AG10803 (cell line): ENCODE measurements at regions not wholly inside any gene's neighbourhood (a gene's known extent, or its start where the extent isn't known, plus 50 kb on each side); places are given as distances from the start of the nearest gene placed in this dataset.

ENCODE experiments used
- DNase-seq: peaks from one replicate; pipeline ENCODE4 v3.0.0; 2010; ENCODE audit warnings: low read depth
- H3K4me3 ChIP-seq: 2 replicates; pipeline ENCODE4 v1.5.1; 2011; ENCODE audit warnings: mild to moderate bottlenecking, low read length, control low read depth
- TF ChIP-seq, protein P1 (sequence below): conservative IDR thresholded peaks from 2 replicates; pipeline ENCODE4 v1.5.1; 2011; ENCODE audit warnings: mild to moderate bottlenecking, low read length, control low read depth, inconsistent platforms

DNA sequence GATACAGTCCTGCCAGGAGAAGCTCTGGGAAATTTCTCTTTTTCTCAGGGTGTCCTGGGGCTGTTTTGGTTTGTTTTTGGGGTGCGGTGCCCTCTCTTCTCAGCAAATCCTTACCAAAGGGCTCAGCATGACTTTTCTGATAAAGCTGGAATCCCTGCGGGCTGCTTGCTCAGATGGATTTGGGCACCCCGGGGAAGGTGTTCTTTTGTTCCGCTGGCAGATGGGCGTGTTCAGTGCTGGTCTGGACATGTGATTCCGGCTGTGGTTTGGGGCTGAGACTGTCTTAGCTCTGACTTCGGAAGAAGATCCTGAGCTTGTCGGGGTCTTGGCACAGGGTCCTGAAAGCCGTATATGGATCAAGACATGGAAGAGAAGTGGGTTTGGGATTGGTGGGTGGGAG, 134.2 kb upstream of the SPRED2 start:
- no peak overlapping the region for H3K4me3 ChIP-seq
- TF ChIP-seq, protein P1, sequence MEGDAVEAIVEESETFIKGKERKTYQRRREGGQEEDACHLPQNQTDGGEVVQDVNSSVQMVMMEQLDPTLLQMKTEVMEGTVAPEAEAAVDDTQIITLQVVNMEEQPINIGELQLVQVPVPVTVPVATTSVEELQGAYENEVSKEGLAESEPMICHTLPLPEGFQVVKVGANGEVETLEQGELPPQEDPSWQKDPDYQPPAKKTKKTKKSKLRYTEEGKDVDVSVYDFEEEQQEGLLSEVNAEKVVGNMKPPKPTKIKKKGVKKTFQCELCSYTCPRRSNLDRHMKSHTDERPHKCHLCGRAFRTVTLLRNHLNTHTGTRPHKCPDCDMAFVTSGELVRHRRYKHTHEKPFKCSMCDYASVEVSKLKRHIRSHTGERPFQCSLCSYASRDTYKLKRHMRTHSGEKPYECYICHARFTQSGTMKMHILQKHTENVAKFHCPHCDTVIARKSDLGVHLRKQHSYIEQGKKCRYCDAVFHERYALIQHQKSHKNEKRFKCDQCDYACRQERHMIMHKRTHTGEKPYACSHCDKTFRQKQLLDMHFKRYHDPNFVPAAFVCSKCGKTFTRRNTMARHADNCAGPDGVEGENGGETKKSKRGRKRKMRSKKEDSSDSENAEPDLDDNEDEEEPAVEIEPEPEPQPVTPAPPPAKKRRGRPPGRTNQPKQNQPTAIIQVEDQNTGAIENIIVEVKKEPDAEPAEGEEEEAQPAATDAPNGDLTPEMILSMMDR = no peak
- no peak for DNase-seq

DNA sequence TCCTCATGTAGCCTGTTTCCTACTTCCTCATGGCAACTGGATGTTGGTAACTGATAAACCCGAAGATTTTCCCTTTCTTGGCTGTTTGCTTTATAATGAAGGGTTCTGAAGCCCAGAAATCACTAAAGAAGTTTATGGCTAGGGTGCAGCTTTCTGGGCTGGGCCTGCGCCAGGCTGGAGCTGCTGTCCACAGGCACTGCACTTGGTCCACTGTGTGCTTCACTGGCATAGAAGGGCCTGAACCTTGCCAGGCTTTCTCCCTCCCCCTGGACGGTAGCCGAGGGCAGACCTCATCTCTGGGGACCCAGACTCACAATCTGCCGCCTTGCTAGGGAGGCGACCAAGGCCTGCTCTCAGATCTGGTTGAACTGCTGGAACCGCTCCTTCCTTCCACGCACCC, 133.3 kb upstream of the SPRED2 start:
- no peak for DNase-seq
- H3K4me3 ChIP-seq = no peak overlapping the region
- TF ChIP-seq, protein P1 = no peak

DNA sequence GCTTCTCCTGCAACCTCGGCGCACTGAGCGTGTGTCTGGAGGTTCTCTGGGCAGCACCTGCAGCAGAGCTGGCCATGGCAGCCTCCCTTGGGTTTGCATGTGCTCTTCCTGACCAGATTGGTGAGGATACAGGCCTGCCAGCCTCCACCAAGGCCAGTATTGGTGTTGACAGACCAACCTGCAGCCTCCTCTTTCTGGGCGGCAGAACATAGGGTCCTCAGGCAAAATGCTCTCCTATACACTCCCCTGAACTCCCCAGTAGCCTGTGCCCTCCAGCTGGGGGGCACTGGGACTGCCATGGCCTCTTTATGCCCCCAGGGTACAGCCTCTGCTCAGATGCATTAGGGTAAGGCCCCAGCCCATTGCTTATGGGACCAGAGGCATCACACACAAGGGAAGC, 131.9 kb upstream of the SPRED2 start:
- no peak for DNase-seq
- no peak overlapping the region for H3K4me3 ChIP-seq
- TF ChIP-seq, protein P1 = no peak

DNA sequence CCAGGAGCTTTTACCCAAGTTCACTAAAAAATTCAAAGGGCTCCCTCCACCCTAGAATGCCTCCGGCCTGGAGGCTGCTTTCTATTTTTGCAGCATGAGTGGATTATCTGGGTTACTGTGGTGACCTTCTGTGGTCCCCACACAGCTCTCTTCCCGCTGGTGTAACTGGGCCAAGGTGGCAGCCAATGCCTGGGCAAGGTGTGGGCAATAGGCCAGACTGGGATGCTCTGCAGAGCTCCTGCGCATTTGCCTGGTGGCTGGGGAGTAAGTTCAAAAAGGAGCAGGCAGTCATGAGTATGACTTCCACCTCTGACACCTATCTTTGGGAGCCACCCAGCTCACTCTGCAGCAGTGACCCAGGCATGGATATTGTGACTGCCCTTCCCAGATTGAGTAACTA, 130.5 kb upstream of the SPRED2 start:
- H3K4me3 ChIP-seq = no peak overlapping the region
- DNase-seq = no peak
- TF ChIP-seq, protein P1 = no peak

DNA sequence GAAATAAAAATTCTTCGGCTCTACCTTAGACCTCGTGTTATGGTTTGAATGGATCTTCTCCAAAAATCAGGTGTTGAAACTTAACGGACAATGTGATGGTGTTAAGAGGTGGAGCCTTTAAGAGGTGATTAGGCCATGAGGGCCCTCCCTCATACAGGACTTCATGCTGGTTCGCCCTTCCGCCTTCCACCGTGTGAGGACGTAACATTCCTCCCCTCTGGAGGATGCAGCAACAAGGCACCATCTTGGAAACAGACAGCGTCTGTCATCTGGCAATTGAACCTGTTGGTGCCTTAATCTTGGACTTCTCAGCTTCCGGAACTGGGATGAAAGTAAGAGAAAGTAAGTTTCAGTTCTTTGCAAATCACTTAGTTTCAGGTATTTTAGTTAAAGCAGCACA, 126.3 kb upstream of the SPRED2 start:
- DNase-seq = no peak
- H3K4me3 ChIP-seq = no peak overlapping the region
- TF ChIP-seq, protein P1 = no peak

DNA sequence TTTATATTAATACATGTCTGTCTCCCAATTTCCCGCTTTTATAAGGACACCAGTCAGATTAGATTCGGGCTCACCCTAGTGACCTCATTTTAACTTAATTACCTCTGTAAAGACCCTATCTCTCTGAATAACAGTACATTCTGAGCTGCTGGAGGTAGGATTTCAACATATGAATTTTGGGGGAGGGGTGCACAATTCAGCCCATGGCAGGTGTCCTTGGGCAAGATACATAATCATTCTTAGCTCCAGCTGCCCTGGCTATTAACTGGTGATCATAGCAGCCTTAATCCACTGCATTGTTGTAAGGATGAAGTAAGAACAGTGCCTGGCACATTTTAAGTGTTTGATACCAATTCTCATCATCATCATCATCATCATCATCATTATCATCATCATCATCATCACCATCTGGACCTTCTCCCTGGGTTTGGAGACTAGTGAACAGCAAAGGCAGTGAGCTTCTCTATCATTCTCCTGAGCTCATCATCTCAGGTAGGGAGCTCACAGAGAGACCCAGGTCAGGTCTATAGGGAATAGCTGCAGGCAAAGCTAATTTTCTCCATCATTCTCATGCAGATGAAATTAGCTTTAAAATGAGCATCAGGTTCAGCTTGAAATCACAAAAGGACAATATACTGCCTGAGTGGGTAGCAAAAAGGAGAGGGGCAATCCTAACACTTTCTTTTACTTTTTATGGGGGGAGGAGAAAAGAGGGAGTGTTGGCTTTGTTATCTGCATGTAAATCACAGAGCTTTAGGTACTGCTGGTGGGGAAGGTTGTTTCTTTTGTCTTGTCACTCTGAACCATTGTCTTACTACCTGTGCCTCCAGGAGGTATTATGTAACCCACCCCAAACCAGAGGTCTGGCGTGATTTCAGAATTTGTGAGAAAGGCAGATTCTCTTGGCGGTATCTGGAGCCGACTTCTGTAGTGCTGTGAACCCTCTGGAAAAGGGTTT, 125.5 kb upstream of the SPRED2 start:
- no peak overlapping the region for H3K4me3 ChIP-seq
- no peak for DNase-seq

More for the DNA sequence above, 125.5 kb upstream of the SPRED2 start:
- TF ChIP-seq, protein P1 = no peak
